ENCODE measurements at regions not wholly inside any gene's neighbourhood (a gene's known extent, or its start where the extent isn't known, plus 50 kb on each side); places are given as distances from the start of the nearest gene placed in this dataset.

GRCh38 chr14:81584495-81584894, 50.8 kb upstream of the SEL1L start:
- Histone ChIP-seq H3K27ac (ENCODE audit: low read depth in 2 of 2, low read length in 2 of 2) (no peak overlapping the region), H3K9me3 (ENCODE audit: control insufficient read depth in 2 of 3, insufficient read depth in 1 of 3, low read length in 3 of 3) (no peaks in the 10 kb centered on the region), H3K4me3 (ENCODE audit: low read length in 3 of 3) (no peak overlapping the region), H3K4me1 (ENCODE audit: control insufficient read depth in 2 of 3, insufficient read depth in 2 of 3, low read depth in 1 of 3, low read length in 3 of 3) (no peaks in the 10 kb centered on the region), H3K9ac (ENCODE audit: low read length in 3 of 3) (no peak overlapping the region), H3K36me3 (ENCODE audit: control insufficient read depth in 2 of 3, insufficient read depth in 3 of 3, low read length in 3 of 3) (no peaks in the 10 kb centered on the region), H3K27me3 (ENCODE audit: control insufficient read depth, insufficient read depth, low read length) (no peaks in the 10 kb centered on the region)
- TF ChIP-seq CTCF (IDR thresholded peaks at IDR 0.05; ENCODE audit: borderline replicate concordance, extremely low read depth, insufficient read depth), result no peak
- FAIRE-seq (no peak), DNase-seq (no peak)
- intact Hi-C loops (cut with DNase I), result no loop called here

- TF ChIP-seq CTCF (IDR thresholded peaks at IDR 0.05; ENCODE audit: borderline replicate concordance, extremely low read depth, insufficient read depth), result no peak
- Histone ChIP-seq H3K27ac (ENCODE audit: low read depth in 2 of 2, low read length in 2 of 2) (no peak overlapping the region), H3K36me3 (ENCODE audit: control insufficient read depth in 2 of 3, insufficient read depth in 3 of 3, low read length in 3 of 3) (no peaks in the 10 kb centered on the region), H3K9ac (ENCODE audit: low read length in 3 of 3) (no peak overlapping the region), H3K4me1 (ENCODE audit: control insufficient read depth in 2 of 3, insufficient read depth in 2 of 3, low read depth in 1 of 3, low read length in 3 of 3) (no peaks in the 10 kb centered on the region), H3K27me3 (ENCODE audit: control insufficient read depth, insufficient read depth, low read length) (no peaks in the 10 kb centered on the region), H3K9me3 (ENCODE audit: control insufficient read depth in 2 of 3, insufficient read depth in 1 of 3, low read length in 3 of 3) (no peaks in the 10 kb centered on the region), H3K4me3 (ENCODE audit: low read length in 3 of 3) (no peak overlapping the region)
- DNase-seq, result no peak
- intact Hi-C loops (cut with DNase I), result no loop called here
- no peak for FAIRE-seq
Measured at GRCh38 chr14:81589381-81590065, 55.9 kb upstream of the SEL1L start.

GRCh38 chr14:81591266-81591665, 57.6 kb upstream of the SEL1L start:
- no peak overlapping the region for H3K9ac ChIP-seq (ENCODE audit: low read length in 3 of 3)
- no peak for FAIRE-seq
- DNase-seq, result no peak
- H3K4me3 ChIP-seq (ENCODE audit: low read length in 3 of 3), result no peak overlapping the region
- H3K9me3 ChIP-seq (ENCODE audit: control insufficient read depth in 2 of 3, insufficient read depth in 1 of 3, low read length in 3 of 3), result no peaks in the 10 kb centered on the region
- no peaks in the 10 kb centered on the region for H3K4me1 ChIP-seq (ENCODE audit: control insufficient read depth in 2 of 3, insufficient read depth in 2 of 3, low read depth in 1 of 3, low read length in 3 of 3)
- no peaks in the 10 kb centered on the region for H3K27me3 ChIP-seq (ENCODE audit: control insufficient read depth, insufficient read depth, low read length)
- TF ChIP-seq CTCF (IDR thresholded peaks at IDR 0.05; ENCODE audit: borderline replicate concordance, extremely low read depth, insufficient read depth), result no peak
- no peaks in the 10 kb centered on the region for H3K36me3 ChIP-seq (ENCODE audit: control insufficient read depth in 2 of 3, insufficient read depth in 3 of 3, low read length in 3 of 3)
- intact Hi-C loops (cut with DNase I), result no loop called here
- H3K27ac ChIP-seq (ENCODE audit: low read depth in 2 of 2, low read length in 2 of 2), result no peak overlapping the region

- Histone ChIP-seq H3K4me1 (ENCODE audit: control insufficient read depth in 2 of 3, insufficient read depth in 2 of 3, low read depth in 1 of 3, low read length in 3 of 3) (no peaks in the 10 kb centered on the region), H3K27me3 (ENCODE audit: control insufficient read depth, insufficient read depth, low read length) (no peaks in the 10 kb centered on the region), H3K36me3 (ENCODE audit: control insufficient read depth in 2 of 3, insufficient read depth in 3 of 3, low read length in 3 of 3) (no peaks in the 10 kb centered on the region), H3K27ac (ENCODE audit: low read depth in 2 of 2, low read length in 2 of 2) (no peak overlapping the region), H3K9ac (ENCODE audit: low read length in 3 of 3) (no peak overlapping the region), H3K9me3 (ENCODE audit: control insufficient read depth in 2 of 3, insufficient read depth in 1 of 3, low read length in 3 of 3) (no peaks in the 10 kb centered on the region), H3K4me3 (ENCODE audit: low read length in 3 of 3) (no peak overlapping the region)
- intact Hi-C loops (cut with DNase I), result no loop called here
- TF ChIP-seq CTCF (IDR thresholded peaks at IDR 0.05; ENCODE audit: borderline replicate concordance, extremely low read depth, insufficient read depth), result no peak
- peak in 1 of 5 donors; percentile 18 for DNase-seq
- no peak for FAIRE-seq
Measured at GRCh38 chr14:81594012-81594411, 60.4 kb upstream of the SEL1L start.

Measured in kidney (tissue), 13 donors.